Activated naive CD8-positive, alpha-beta T cell treated with anti-CD3 and anti-CD28 coated beads, Interleukin-2, amount 50 U/mL, for 24 hours (primary cell): ENCODE measurements at regions not wholly inside any gene's neighbourhood (a gene's known extent, or its start where the extent isn't known, plus 50 kb on each side); places are given as distances from the start of the nearest gene placed in this dataset.

ENCODE experiments used
- ATAC-seq: fragments of 150-1000 bp; cut with Tn5 transposase; one replicate; pipeline ENCODE4 v1.10.0; 2021
- DNase-seq: peaks from one replicate; pipeline ENCODE4 v3.0.0; 2021
- H3K27ac Mint-ChIP-seq: one replicate; pipeline ENCODE4 v1.8.0; 2021; ENCODE audit warnings: mild to moderate bottlenecking, mixed read lengths
- H3K27me3 Mint-ChIP-seq: one replicate; pipeline ENCODE4 v1.8.0; 2021; ENCODE audit warnings: mixed read lengths
- H3K36me3 Mint-ChIP-seq: one replicate; pipeline ENCODE4 v1.8.0; 2021; ENCODE audit warnings: low read depth, mixed read lengths
- H3K4me1 Mint-ChIP-seq: one replicate; pipeline ENCODE4 v1.8.0; 2021; ENCODE audit warnings: mixed read lengths
- H3K4me3 Mint-ChIP-seq: one replicate; pipeline ENCODE4 v1.8.0; 2021; ENCODE audit warnings: mild to moderate bottlenecking, moderate library complexity, mixed read lengths
- H3K9me3 Mint-ChIP-seq: one replicate; pipeline ENCODE4 v1.8.0; 2021; ENCODE audit warnings: mixed read lengths

- Mint-ChIP-seq H3K27ac (no peak overlapping the region), H3K4me3 (no peak overlapping the region), H3K4me1 (no peaks in the 10 kb centered on the region), H3K36me3 (no peaks in the 10 kb centered on the region), H3K27me3 (peaks cover 5% of the 10 kb centered on the region), H3K9me3 (no peaks in the 10 kb centered on the region)
- no peak for ATAC-seq
- DNase-seq: no peak
Measured at GRCh38 chr15:89391685-89392257, 57.1 kb upstream of the POLG start.

- Mint-ChIP-seq H3K4me1 (no peaks in the 10 kb centered on the region), H3K27ac (no peak overlapping the region), H3K27me3 (peaks cover 5% of the 10 kb centered on the region), H3K9me3 (no peaks in the 10 kb centered on the region), H3K4me3 (no peak overlapping the region), H3K36me3 (no peaks in the 10 kb centered on the region)
- ATAC-seq (no peak), DNase-seq (no peak)
Measured at GRCh38 chr15:89389841-89390603, 55.4 kb upstream of the POLG start.

- Mint-ChIP-seq H3K27me3 (peaks cover 7% of the 10 kb centered on the region), H3K4me3 (no peak overlapping the region), H3K4me1 (no peaks in the 10 kb centered on the region), H3K27ac (no peak overlapping the region), H3K36me3 (no peaks in the 10 kb centered on the region), H3K9me3 (no peaks in the 10 kb centered on the region)
- DNase-seq (no peak), ATAC-seq (no peak)
Measured at GRCh38 chr15:89387140-89387903, 52.7 kb upstream of the POLG start.

- Mint-ChIP-seq H3K27ac (no peak overlapping the region), H3K4me1 (no peaks in the 10 kb centered on the region), H3K4me3 (no peak overlapping the region), H3K27me3 (peaks cover 16% of the 10 kb centered on the region), H3K36me3 (no peaks in the 10 kb centered on the region), H3K9me3 (no peaks in the 10 kb centered on the region)
- DNase-seq (no peak), ATAC-seq (no peak)
Measured at GRCh38 chr15:89385596-89386331, 51.1 kb upstream of the POLG start.
